Dermis microvascular lymphatic vessel endothelial cell (primary cell): ENCODE measurements at regions not wholly inside any gene's neighbourhood (a gene's known extent, or its start where the extent isn't known, plus 50 kb on each side); places are given as distances from the start of the nearest gene placed in this dataset.
"Not testable (repeated sequence)": the region's sequence is repeated elsewhere in the genome, so short reads cannot be mapped to it uniquely, and the experiment has no call there.

Experiments
- DNase-seq, 2 donors: peaks; one replicate each; pipeline versions ENCODE4 v3.0.0 to v3.0.0-alpha.2; 2010; ENCODE audit warnings: low read depth in 2 of 2

- DNase-seq: no peak
Measured at GRCh38 chrX:5702890-5703289, 525.8 kb downstream of the NLGN4X start.

GRCh38 chrX:5695971-5696370 is 532.7 kb downstream of the NLGN4X start:
- no peak for DNase-seq

GRCh38 chrX:5683996-5684395 is 544.7 kb downstream of the NLGN4X start:
- DNase-seq: no peak

- no peak for DNase-seq
Measured at GRCh38 chrX:5681159-5681558, 547.5 kb downstream of the NLGN4X start.

- DNase-seq: no peak
Measured at GRCh38 chrX:5674036-5674435, 554.6 kb downstream of the NLGN4X start.

- DNase-seq: no peak
Measured at GRCh38 chrX:5672099-5672498, 556.6 kb downstream of the NLGN4X start.

- DNase-seq: not testable (repeated sequence)
Measured at GRCh38 chrX:5666689-5667088, 562.0 kb downstream of the NLGN4X start.

- no peak for DNase-seq
Measured at GRCh38 chrX:5656544-5656943, 572.1 kb downstream of the NLGN4X start.

- no peak for DNase-seq
Measured at GRCh38 chrX:5650904-5651303, 577.8 kb downstream of the NLGN4X start.

GRCh38 chrX:5648941-5649568 is 579.6 kb downstream of the NLGN4X start:
- DNase-seq: no peak

- DNase-seq: no peak
Measured at GRCh38 chrX:5646818-5647217, 581.8 kb downstream of the NLGN4X start.

GRCh38 chrX:5644776-5645175 is 583.9 kb downstream of the NLGN4X start:
- DNase-seq: no peak

GRCh38 chrX:5640071-5640470 is 588.6 kb downstream of the NLGN4X start:
- DNase-seq: no peak

- no peak for DNase-seq
Measured at GRCh38 chrX:5638572-5638971, 590.1 kb downstream of the NLGN4X start.

- DNase-seq: no peak
Measured at GRCh38 chrX:5632887-5633286, 595.8 kb downstream of the NLGN4X start.

GRCh38 chrX:5632061-5632614 is 596.5 kb downstream of the NLGN4X start:
- DNase-seq: no peak

- DNase-seq: no peak
Measured at GRCh38 chrX:5617666-5618065, 611.0 kb downstream of the NLGN4X start.

- no peak for DNase-seq
Measured at GRCh38 chrX:5595570-5595969, 633.1 kb downstream of the NLGN4X start.

GRCh38 chrX:5586726-5587125 is 641.9 kb downstream of the NLGN4X start:
- no peak for DNase-seq

- no peak for DNase-seq
Measured at GRCh38 chrX:5575407-5575806, 653.3 kb downstream of the NLGN4X start.

- DNase-seq: no peak
Measured at GRCh38 chrX:5568934-5569333, 659.7 kb downstream of the NLGN4X start.

GRCh38 chrX:5559386-5559785 is 669.3 kb downstream of the NLGN4X start:
- no peak for DNase-seq

- DNase-seq: no peak
Measured at GRCh38 chrX:5549512-5549911, 679.2 kb downstream of the NLGN4X start.

GRCh38 chrX:5537098-5537497 is 691.6 kb downstream of the NLGN4X start:
- DNase-seq: no peak
